Activated CD4-positive, CD25-positive, alpha-beta regulatory T cell treated with anti-CD3 and anti-CD28 coated beads, Interleukin-2, amount 50 U/mL, for 16 hours (primary cell): ENCODE measurements at regions not wholly inside any gene's neighbourhood (a gene's known extent, or its start where the extent isn't known, plus 50 kb on each side); places are given as distances from the start of the nearest gene placed in this dataset.

Experiments used
- DNase-seq: peaks from one replicate; pipeline ENCODE4 v3.0.0-alpha.2; 2020; ENCODE audit warnings: low read depth, low spot score

- DNase-seq: no peak
Measured at GRCh38 chr20:51162015-51162414, 139.1 kb upstream of the KCNG1 start.

DNA sequence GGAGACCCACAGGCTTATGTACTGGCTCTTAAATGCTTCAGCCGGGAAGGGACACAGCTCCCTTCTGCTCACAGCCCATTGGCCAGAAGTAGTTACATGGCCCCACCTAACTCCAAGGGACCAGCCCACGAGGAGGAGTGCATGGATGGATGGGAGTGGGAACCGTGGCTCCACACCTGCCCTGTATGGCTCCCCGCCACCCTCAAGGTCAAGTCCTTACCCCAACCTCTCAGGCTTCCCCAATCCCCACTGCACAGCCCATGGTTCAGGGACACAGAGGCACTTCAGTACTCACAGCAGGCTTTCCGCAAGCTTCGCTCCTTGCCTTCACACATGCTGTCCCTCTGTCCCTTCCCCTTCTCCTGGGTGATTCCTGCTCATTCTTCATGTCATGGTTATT, 137.9 kb upstream of the KCNG1 start:
- DNase-seq: no peak

DNA sequence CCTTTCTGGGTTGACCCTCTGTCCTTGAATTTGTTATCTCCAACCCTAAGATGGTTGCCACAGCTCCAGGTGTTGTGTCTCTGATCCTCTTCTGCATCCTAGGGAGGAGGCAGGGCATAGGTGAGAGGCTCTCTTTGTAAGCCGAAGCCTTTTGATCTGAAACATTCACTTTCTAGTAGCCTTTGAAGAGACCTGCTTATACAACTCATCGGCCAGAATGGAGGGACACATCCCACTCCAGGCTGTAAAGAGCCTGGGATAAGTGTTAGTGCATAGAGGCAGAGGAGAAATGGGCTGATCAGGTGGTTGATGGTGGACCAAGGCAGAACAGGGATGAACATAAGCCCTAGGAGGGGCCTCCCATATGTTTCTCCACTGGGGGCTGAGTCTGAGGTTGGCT, 137.1 kb upstream of the KCNG1 start:
- DNase-seq: no peak

- DNase-seq: no peak
Measured at GRCh38 chr20:51159303-51159702, 136.4 kb upstream of the KCNG1 start.

DNA sequence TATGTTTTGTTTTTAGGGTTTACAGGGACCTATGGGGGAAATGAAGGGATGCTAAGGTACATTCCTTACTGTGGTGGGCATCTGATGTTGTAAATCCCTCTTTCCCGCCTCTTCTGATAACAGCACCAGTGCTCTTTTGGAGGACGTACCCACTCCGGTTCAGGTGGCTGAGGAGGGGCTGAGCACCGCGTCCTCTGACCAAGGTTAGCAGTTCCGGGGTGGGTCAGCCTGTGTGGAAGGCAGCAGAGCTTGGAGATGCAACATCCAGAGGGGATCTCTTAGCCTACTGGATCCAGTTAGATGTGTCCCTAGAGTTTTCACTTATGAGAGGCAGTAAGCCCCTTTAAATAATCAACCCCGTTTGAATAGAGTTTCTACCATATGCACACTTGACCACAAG, 135.3 kb upstream of the KCNG1 start:
- no peak for DNase-seq

DNA sequence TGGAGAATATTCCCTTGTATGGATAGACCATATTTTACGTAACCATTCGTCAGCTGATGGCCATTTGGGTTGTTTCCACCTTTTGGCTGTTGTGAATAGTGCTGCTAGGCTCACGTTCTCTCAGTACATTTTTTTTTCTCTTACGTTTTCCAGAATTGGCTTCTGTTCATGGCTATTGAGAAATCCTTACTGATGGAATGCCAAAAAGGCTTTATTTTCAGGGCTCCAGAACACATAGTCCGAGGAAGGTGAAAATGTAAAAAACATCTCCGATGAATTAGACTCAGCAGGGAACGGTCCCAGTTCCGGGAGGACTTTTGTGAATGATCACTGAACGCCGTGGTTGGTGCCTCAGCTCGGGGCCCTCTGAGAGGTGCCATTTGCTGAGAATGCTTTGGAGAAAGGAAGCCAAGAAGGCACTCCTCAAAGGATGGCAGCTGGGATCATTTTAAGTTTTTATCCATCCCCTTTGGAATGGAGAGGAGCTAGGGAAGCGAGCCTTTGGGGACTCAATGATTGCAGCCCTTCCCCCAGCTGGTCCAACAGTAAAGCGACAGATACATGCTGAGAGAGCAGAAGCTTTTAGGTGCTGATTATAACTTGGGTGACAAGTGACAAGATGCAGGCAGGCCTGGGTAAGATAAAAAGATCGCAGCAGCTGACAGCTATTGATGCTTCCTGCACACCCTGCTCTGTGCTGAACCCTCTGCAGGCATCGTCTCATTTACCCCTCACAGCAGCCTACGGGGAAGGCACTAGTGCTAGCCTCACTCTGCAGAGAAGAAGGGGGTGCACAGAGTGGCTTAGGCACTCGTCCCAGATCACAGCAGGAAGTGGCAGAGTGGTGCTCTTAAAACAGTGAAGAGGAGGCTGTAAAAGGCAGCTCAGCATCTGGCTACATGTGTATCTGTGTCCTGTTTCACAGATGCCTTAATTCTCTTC, 133.4 kb upstream of the KCNG1 start:
- DNase-seq: no peak

DNA sequence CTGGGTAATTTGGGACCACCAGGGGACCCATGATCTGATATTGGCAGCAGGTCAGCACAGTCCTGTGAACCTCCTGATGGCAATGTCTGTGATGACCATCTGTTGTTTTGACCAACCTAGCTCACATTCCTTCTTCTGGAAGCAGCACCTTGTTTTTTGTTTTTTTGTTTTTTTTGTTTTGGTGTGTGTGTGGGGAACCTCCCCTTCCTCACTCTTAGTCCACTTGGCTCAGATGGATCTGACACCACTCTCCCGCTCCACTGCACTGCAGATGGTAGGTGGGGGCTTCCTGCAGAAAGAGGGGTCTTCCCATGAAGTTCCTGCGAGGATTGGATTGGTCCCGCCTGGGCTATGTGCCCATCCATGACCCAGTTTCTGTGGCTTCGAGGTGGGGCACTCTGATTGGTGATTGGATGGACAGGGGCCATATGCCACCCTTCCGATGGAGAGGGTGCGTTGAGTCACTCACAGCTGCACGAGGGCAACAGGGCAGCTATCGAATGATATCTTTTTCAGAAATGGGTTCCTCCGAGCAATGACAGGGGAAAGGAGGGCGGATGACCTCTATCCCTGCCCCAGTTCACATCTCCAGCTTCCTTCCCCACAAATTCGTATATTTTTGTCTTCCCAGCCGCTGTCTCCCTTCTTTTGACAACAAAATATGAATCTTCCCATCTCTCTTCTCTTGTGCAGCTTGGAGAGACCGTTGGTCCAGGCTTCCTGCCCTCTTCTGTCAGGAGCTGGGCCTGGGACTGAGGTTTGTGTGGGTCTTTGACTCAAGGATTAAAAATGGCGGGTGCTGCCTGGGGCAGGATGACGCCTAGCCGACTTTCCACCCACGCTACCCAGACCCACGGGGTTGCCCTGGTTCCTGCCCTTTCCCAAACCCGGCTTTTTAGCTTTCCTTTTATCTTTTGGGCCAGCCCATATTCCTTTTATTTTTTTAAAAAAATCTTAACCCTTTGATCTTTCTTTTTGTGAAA, 132.1 kb upstream of the KCNG1 start:
- no peak for DNase-seq

- DNase-seq: no peak
Measured at GRCh38 chr20:51153867-51154707, 131.2 kb upstream of the KCNG1 start.

GRCh38 chr20:51148941-51149340, 126.0 kb upstream of the KCNG1 start:
- no peak for DNase-seq

- no peak for DNase-seq
Measured at GRCh38 chr20:51144476-51144875, 121.6 kb upstream of the KCNG1 start.

- DNase-seq: no peak
Measured at GRCh38 chr20:51143652-51144051, 120.7 kb upstream of the KCNG1 start.

DNA sequence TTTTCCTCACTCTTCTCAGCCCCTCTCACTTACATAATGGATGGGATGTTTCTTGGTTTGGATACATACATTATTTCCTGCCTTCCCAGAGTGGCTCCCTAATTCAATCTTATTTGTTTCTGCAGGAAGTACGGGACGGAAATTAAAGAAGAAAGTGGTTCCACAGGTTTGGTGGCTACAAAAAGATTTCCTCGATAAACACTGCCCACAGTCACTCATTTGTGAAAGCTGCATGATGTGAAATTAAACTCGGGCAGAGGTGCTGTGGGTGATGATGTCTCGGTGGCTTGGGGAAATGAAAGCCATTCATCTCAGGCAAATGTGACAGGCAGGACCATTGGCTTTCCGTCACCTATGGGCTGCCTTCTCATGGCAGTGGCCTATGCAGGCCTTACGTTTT, 119.5 kb upstream of the KCNG1 start:
- DNase-seq: no peak

- DNase-seq: no peak
Measured at GRCh38 chr20:51140671-51141070, 117.8 kb upstream of the KCNG1 start.

DNA sequence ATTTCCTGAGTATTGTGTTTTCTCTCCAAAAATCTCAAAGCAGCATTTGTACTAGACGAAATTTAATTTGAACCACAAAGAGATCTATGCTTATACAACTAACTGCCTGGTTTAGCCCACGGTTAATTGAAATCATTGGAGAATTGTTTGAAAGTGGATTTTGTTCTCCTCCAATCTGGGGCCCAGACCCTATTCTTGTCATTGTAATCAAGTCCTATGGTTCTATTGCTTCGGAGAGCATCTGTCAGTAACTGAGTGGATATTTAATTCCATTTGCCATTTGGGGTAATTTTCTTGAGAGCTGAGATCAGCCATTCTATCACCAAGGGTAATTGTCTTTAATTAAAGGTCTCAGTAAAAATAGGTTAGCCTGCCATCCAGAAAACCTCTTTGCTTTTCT, 117.0 kb upstream of the KCNG1 start:
- no peak for DNase-seq

- no peak for DNase-seq
Measured at GRCh38 chr20:51138576-51138975, 115.7 kb upstream of the KCNG1 start.

DNA sequence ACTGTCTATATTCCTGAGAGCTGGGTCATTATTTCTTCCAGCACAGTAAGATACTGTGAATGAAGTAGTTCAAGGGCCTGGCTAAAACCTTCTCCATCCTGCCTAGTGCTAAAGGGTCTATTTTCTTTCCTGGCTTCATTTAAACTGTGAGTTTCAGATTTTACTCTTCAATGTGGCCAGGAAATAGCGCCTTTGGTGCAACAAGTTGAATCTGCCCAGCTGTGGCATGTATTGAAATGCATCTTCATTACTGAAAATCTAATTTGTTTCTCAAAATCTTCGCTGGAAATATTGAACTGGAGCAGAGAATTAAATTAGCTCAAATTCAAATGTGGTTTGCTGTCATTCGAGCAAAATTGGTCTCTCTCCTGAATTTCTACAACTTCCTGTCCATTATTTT, 114.6 kb upstream of the KCNG1 start:
- no peak for DNase-seq

DNA sequence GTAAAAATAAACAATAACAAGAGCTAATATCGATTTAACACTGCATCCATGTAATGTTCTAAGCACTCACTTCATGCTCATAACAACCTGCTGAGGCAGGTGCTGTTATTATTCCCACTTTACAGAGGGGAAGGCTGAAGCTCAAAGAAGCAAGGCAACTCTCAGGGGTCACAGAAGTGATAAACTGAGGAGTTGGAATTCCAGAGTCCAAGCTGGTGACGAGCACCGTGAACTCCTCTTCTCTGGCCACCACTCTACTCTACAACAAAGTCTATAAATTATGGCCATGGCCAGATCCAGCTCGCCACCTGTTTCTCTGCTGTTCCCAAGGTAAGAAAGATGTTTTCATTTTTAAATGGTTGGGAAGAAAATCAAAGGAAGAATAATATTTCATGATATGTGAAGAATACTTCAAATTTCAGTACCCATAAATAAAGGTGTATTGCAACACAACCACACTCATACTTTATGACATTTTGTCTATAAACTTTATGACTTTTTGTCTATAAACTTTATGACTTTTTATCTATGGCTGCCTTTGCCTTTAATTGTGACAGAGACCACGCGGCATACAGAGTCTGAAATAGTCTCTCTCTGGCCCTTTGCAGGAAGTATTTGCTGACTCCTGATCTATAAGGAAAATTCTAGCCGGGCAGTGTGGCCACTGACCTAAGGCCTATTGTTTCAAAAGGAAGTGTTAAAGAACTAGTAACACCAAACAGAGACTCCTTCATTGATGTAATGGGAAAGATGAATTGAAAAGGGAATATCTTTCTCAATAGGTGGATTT, 113.2 kb upstream of the KCNG1 start:
- no peak for DNase-seq

GRCh38 chr20:51134405-51134804, 111.5 kb upstream of the KCNG1 start:
- no peak for DNase-seq

- DNase-seq: no peak
Measured at GRCh38 chr20:51132279-51132678, 109.4 kb upstream of the KCNG1 start.

GRCh38 chr20:51131811-51132210, 108.9 kb upstream of the KCNG1 start:
- no peak for DNase-seq
